ENCODE measurements at regions not wholly inside any gene's neighbourhood (a gene's known extent, or its start where the extent isn't known, plus 50 kb on each side); places are given as distances from the start of the nearest gene placed in this dataset.

GRCh38 chr2:14480120-14480519 is 152.4 kb upstream of the LRATD1 start:
- Histone ChIP-seq H3K4me1 (ENCODE audit: control insufficient read depth, insufficient read depth, low read length) (no peaks in the 10 kb centered on the region), H3K27me3 (replicated peaks in 1 of 2; ENCODE audit: control insufficient read depth in 2 of 2, insufficient read depth in 2 of 2, low read length in 1 of 2) (no peaks in the 10 kb centered on the region), H3K36me3 (ENCODE audit: control insufficient read depth in 2 of 2, insufficient read depth in 2 of 2, low read length in 1 of 2) (no peaks in the 10 kb centered on the region), H4K20me1 (ENCODE audit: control insufficient read depth, insufficient read depth) (no peaks in the 10 kb centered on the region), H2AFZ (ENCODE audit: control insufficient read depth, low read depth, low read length) (no peak overlapping the region), H3K9me3 (replicated peaks; ENCODE audit: control insufficient read depth, insufficient read depth, low read length) (no peaks in the 10 kb centered on the region), H3K27ac (ENCODE audit: control insufficient read depth, insufficient read depth) (no peak overlapping the region), H3K79me2 (ENCODE audit: control insufficient read depth, insufficient read depth, low read length) (no peaks in the 10 kb centered on the region), H3K4me3 (no peak overlapping the region), H3K9ac (ENCODE audit: control insufficient read depth, insufficient read depth, low read length) (no peak overlapping the region), H3K4me2 (ENCODE audit: control insufficient read depth, insufficient read depth) (no peak overlapping the region)
- intact Hi-C loops (cut with micrococcal nuclease; ENCODE audit: unreplicated experiment): no loop called here
- BruUV-seq (replicated peaks): no TSS peak
- FAIRE-seq (no peak), DNase-seq (ENCODE audit: low read depth, low spot score) (no peak), ATAC-seq (no peak)
- RAD21 ChIA-PET (ENCODE audit: unreplicated experiment): interaction anchor here (1.2 to 1.9 kb wide), 2 partner anchors 93 to 95 kb away, joined by 3 to 8 read pairs; no protein-coding TSS in a partner anchor
- SMC1A ChIA-PET (ENCODE audit: uncharacterized antibody, unreplicated experiment): interaction anchor here (0.5 to 2.2 kb wide), 3 partner anchors 13 to 767 kb away, joined by 3 to 9 read pairs (median 4); no protein-coding TSS in a partner anchor
- POLR2A ChIA-PET: no interaction called here
- 24% methylated on average over 2 of the region's 2 CpGs for WGBS (ENCODE audit: insufficient coverage, insufficient replicate concordance, low lambda C conversion rate, missing lambda C conversion rate)
- CTCF ChIA-PET: interaction anchor here (3.5 kb wide), 1 partner anchor 95 kb away, joined by 13 read pairs; no protein-coding TSS in a partner anchor
- in situ Hi-C loops (cut with MboI): no loop called here
- TF ChIP-seq ZZZ3 (IDR thresholded peaks at IDR 0.05; ENCODE audit: control insufficient read depth, insufficient read length, low read depth) (no peak), PAX5 (IDR thresholded peaks at IDR 0.05; ENCODE audit: borderline replicate concordance, low read depth, low read length) (no peak), IRF3 (IDR thresholded peaks at IDR 0.05) (no peak), NR2F1 (conservative IDR thresholded peaks at IDR 0.05) (no peak), FOXK2 (IDR thresholded peaks at IDR 0.05) (no peak), MYB (IDR thresholded peaks at IDR 0.05; ENCODE audit: borderline replicate concordance, low read depth, low read length) (no peak), ZNF592 (IDR thresholded peaks at IDR 0.05) (no peak), HSF1 (IDR thresholded peaks at IDR 0.05; ENCODE audit: low read depth, low read length) (no peak), REST (IDR thresholded peaks at IDR 0.05; ENCODE audit: low read depth, low read length) (no peak), ASH2L (IDR thresholded peaks at IDR 0.05; ENCODE audit: borderline replicate concordance, low read depth) (no peak), ZBED1 (IDR thresholded peaks at IDR 0.05; ENCODE audit: borderline replicate concordance) (no peak)
